ENCODE measurements at regions not wholly inside any gene's neighbourhood (a gene's known extent, or its start where the extent isn't known, plus 50 kb on each side); places are given as distances from the start of the nearest gene placed in this dataset.
A peak's percentile ranks its signal among the peaks of the same experiment; 100 is the strongest.
"Not testable (repeated sequence)": the region's sequence is repeated elsewhere in the genome, so short reads cannot be mapped to it uniquely, and the experiment has no call there.

- DNase-seq (ENCODE audit: low read depth), result no peak
Measured at GRCh38 chr1:9465640-9466039, 73.6 kb upstream of the SLC25A33 start.

- peak; percentile 67 for DNase-seq (ENCODE audit: low read depth)
Measured at GRCh38 chr1:9466780-9467758, 72.2 kb upstream of the SLC25A33 start.

- not testable (repeated sequence) for DNase-seq (ENCODE audit: low read depth)
Measured at GRCh38 chr1:9469882-9470281, 69.4 kb upstream of the SLC25A33 start.

- no peak for DNase-seq (ENCODE audit: low read depth)
Measured at GRCh38 chr1:9471679-9472078, 67.6 kb upstream of the SLC25A33 start.

- no peak for DNase-seq (ENCODE audit: low read depth)
Measured at GRCh38 chr1:9472386-9473031, 66.8 kb upstream of the SLC25A33 start.

- DNase-seq (ENCODE audit: low read depth), result peak; percentile 84
Measured at GRCh38 chr1:9473032-9473807, 66.0 kb upstream of the SLC25A33 start.

GRCh38 chr1:9475061-9475627, 64.1 kb upstream of the SLC25A33 start:
- DNase-seq (ENCODE audit: low read depth), result peak; percentile 14

- no peak for DNase-seq (ENCODE audit: low read depth)
Measured at GRCh38 chr1:9476790-9477463, 62.3 kb upstream of the SLC25A33 start.

- no peak for DNase-seq (ENCODE audit: low read depth)
Measured at GRCh38 chr1:9477535-9477934, 61.7 kb upstream of the SLC25A33 start.

GRCh38 chr1:9478021-9478420, 61.2 kb upstream of the SLC25A33 start:
- DNase-seq (ENCODE audit: low read depth), result no peak

- no peak for DNase-seq (ENCODE audit: low read depth)
Measured at GRCh38 chr1:9481048-9481447, 58.2 kb upstream of the SLC25A33 start.

GRCh38 chr1:9482403-9482802, 56.9 kb upstream of the SLC25A33 start:
- no peak for DNase-seq (ENCODE audit: low read depth)

- no peak for DNase-seq (ENCODE audit: low read depth)
Measured at GRCh38 chr1:9482816-9483572, 56.3 kb upstream of the SLC25A33 start.

- DNase-seq (ENCODE audit: low read depth), result no peak
Measured at GRCh38 chr1:9486466-9487140, 52.7 kb upstream of the SLC25A33 start.

Data from fibroblast of gingiva (primary cell).